ENCODE measurements at regions not wholly inside any gene's neighbourhood (a gene's known extent, or its start where the extent isn't known, plus 50 kb on each side); places are given as distances from the start of the nearest gene placed in this dataset.

DNA sequence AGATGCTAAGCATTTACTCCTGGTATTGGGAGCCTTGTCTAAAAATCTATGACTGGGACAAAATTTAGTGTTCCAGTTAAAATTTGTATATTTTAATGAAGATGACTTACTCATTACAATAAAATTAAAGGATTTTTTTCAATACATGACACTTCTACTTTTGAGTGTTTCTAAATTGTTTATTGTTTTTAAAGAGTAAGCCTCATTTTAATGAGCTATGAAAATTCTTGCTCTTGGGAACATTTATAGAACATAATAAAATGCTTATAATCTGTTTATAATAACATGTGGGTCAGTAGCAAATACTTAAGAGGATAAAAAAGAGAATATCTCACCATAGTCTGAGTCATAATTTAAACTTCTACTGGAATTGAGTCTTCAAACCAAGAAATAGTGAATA lies 149.5 kb downstream of the PLCE1 start:
- TF ChIP-seq, protein P1, sequence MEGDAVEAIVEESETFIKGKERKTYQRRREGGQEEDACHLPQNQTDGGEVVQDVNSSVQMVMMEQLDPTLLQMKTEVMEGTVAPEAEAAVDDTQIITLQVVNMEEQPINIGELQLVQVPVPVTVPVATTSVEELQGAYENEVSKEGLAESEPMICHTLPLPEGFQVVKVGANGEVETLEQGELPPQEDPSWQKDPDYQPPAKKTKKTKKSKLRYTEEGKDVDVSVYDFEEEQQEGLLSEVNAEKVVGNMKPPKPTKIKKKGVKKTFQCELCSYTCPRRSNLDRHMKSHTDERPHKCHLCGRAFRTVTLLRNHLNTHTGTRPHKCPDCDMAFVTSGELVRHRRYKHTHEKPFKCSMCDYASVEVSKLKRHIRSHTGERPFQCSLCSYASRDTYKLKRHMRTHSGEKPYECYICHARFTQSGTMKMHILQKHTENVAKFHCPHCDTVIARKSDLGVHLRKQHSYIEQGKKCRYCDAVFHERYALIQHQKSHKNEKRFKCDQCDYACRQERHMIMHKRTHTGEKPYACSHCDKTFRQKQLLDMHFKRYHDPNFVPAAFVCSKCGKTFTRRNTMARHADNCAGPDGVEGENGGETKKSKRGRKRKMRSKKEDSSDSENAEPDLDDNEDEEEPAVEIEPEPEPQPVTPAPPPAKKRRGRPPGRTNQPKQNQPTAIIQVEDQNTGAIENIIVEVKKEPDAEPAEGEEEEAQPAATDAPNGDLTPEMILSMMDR (IDR thresholded peaks at IDR 0.05; ENCODE audit: insufficient read depth, low read depth, low read length), result no peak
- no peak for TF ChIP-seq EZH2 (IDR thresholded peaks at IDR 0.05; ENCODE audit: insufficient read depth, low read length)
